PC-9 (cell line): ENCODE measurements at regions not wholly inside any gene's neighbourhood (a gene's known extent, or its start where the extent isn't known, plus 50 kb on each side); places are given as distances from the start of the nearest gene placed in this dataset.

ENCODE experiments used
- EZH2 ChIP-seq: fragments of 200-600 bp; sonication (generic); IDR thresholded peaks from 2 replicates; pipeline ENCODE4 v1.8.0; 2017; ENCODE audit warnings: antibody characterized with exemption, low read depth
- TF ChIP-seq, protein P1 (sequence below): fragments of 200-600 bp; sonication (generic); conservative IDR thresholded peaks from 2 replicates; pipeline ENCODE4 v1.6.1; 2017; ENCODE audit warnings: mixed run types, antibody characterized with exemption, mild to moderate bottlenecking, moderate library complexity

DNA sequence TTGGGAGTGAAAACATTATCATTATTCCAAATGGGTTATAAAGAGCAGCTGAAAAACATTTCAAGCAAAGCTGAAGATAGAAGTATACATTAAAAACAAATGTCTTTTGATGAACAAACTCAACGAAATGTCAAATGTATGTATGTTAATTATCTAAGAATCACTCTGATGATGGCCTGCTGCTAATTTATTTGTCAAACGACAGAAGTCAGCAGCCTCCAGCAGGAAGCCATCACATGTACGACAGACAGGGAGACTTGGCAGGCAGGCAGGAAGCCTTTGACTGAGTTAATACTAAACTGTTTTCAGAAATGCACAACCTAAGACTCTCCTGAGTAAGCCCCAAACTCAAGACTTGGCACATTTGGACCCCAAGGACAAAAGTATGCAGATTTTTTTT, 491.1 kb downstream of the ZNF385D start:
- TF ChIP-seq, protein P1, sequence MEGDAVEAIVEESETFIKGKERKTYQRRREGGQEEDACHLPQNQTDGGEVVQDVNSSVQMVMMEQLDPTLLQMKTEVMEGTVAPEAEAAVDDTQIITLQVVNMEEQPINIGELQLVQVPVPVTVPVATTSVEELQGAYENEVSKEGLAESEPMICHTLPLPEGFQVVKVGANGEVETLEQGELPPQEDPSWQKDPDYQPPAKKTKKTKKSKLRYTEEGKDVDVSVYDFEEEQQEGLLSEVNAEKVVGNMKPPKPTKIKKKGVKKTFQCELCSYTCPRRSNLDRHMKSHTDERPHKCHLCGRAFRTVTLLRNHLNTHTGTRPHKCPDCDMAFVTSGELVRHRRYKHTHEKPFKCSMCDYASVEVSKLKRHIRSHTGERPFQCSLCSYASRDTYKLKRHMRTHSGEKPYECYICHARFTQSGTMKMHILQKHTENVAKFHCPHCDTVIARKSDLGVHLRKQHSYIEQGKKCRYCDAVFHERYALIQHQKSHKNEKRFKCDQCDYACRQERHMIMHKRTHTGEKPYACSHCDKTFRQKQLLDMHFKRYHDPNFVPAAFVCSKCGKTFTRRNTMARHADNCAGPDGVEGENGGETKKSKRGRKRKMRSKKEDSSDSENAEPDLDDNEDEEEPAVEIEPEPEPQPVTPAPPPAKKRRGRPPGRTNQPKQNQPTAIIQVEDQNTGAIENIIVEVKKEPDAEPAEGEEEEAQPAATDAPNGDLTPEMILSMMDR = no peak
- TF ChIP-seq EZH2 = no peak
